GM20000 (cell line): ENCODE measurements at regions not wholly inside any gene's neighbourhood (a gene's known extent, or its start where the extent isn't known, plus 50 kb on each side); places are given as distances from the start of the nearest gene placed in this dataset.

ENCODE experiments used
- DNase-seq: peaks from one replicate; pipeline ENCODE4 v3.0.0; 2012; ENCODE audit warnings: low spot score
- CTCF ChIP-seq: IDR thresholded peaks from 2 replicates; pipeline ENCODE4 v1.5.1; 2012; ENCODE audit warnings: mild to moderate bottlenecking, control low read depth; ENCODE audit errors: extremely low read depth, missing control alignments

DNA sequence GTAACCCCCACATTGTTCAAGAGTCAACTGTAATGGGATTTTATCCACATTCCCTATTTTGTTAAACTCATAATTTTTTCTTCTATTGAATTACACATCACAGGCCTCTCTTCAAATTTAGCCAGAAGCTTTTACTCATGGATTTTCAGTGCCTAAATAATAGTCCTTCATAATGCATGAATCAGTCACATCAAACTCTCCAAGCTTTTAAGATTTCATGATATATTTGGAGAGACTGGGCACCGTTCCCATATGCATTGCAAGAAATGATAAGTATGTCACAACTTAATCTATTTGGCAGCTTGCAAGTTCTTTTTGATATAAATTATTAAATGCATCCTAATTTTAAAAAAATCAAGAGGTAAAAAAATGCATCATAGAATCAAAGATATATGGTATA, 465.9 kb downstream of the DMAC1 start:
- no peak for DNase-seq
- no peak for TF ChIP-seq CTCF

DNA sequence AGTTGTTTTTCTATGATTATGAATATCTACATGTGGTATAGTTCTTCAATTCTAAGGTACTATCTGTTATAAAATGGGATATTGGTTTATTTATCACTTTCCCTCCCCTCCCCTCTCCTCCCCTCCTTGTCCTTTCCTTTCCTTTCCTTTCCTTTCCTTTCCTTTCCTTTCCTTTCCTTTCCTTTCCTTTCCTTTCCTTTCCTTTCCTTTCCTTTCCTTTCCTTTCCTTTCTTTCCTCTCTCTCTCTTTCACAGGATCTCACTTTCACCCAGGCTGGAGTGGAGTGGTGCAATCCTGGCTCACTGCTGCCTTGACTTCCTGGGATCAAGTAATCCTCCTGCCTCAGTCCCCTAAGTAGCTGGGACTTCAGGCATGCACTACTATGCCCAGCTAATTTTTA, 466.8 kb downstream of the DMAC1 start:
- no peak for DNase-seq
- TF ChIP-seq CTCF = no peak

- DNase-seq = no peak
- TF ChIP-seq CTCF = no peak
Measured at GRCh38 chr9:7328453-7328852, 471.1 kb downstream of the DMAC1 start.

- TF ChIP-seq CTCF = no peak
- DNase-seq = no peak
Measured at GRCh38 chr9:7325995-7326394, 473.6 kb downstream of the DMAC1 start.

GRCh38 chr9:7324152-7324598, 475.4 kb downstream of the DMAC1 start:
- no peak for DNase-seq

GRCh38 chr9:7320841-7321240, 478.7 kb downstream of the DMAC1 start:
- no peak for TF ChIP-seq CTCF
- no peak for DNase-seq

More at GRCh38 chr9:7324152-7324598, 475.4 kb downstream of the DMAC1 start:
- no peak for TF ChIP-seq CTCF

- no peak for DNase-seq
- no peak for TF ChIP-seq CTCF
Measured at GRCh38 chr9:7320139-7320538, 479.4 kb downstream of the DMAC1 start.
